ENCODE measurements at regions not wholly inside any gene's neighbourhood (a gene's known extent, or its start where the extent isn't known, plus 50 kb on each side); places are given as distances from the start of the nearest gene placed in this dataset.

DNA sequence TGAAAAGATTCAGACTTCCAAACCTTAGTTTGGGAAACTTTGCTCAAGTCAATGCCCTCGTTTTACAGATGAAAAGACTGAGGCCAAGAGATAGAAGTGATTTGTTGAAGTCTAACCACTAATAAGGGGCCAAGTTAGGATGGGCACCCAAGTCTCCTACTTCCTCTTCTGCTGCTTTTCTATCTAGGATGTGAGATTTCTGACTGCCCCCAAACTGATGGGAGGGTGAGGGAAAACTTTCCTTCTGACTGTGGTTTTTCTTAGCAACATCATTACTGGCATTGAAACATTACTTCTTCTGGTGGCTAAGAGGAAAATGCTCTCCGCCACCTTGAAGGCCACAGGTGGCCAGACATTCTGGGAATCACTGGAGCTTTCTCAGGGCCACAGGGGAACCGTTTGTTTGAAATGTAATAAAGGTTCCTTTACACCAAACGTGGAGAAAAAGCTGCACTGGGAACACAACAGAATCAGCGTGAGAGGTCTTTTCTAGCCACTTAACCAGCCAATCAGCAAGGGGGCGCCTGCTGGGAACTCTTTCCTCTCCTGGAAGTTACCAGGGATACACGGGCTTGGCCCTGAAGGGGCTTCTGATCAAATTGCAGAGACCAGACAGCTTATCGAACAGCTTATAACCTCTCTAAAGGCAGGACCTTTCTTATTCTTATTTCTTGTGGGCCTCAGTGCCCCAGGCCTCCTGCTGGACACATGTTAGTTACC, 115.9 kb upstream of the TEX13D start:
- Histone ChIP-seq H3K27me3 (ENCODE audit: insufficient read depth, low read length, poor library complexity) (no peaks in the 10 kb centered on the region), H4K20me1 (ENCODE audit: insufficient read depth, low read length) (no peaks in the 10 kb centered on the region), H3K4me3 (ENCODE audit: low read depth in 1 of 2, low read length in 2 of 2) (peak overlapping the region in 1 of 2 experiments; percentile 46; a peak in 2 of 4 replicates), H3K9me3 (ENCODE audit: insufficient read depth, low read length, severe bottlenecking) (no peaks in the 10 kb centered on the region), H2AFZ (ENCODE audit: low read depth, low read length) (peak overlapping the region; percentile 36; the same call in 1 of the 2 replicates), H3K9ac (ENCODE audit: low read depth, low read length) (peak overlapping the region; percentile 71), H3K36me3 (ENCODE audit: insufficient read depth, low read length) (no peaks in the 10 kb centered on the region), H3K4me1 (ENCODE audit: insufficient read depth, low read length) (peaks cover 93% of the 10 kb centered on the region), H3K27ac (ENCODE audit: low read length) (peak overlapping the region; percentile 99), H3K4me2 (ENCODE audit: insufficient read depth, low read length) (peak overlapping the region; percentile 80), H3K79me2 (ENCODE audit: insufficient read depth, low read length) (no peaks in the 10 kb centered on the region)
- peak; percentile 66 for DNase-seq
- no peak for ATAC-seq (ENCODE audit: insufficient read depth, low read depth)
- TF ChIP-seq EZH2 (IDR thresholded peaks at IDR 0.05; ENCODE audit: borderline replicate concordance, low read depth, low read length, severe bottlenecking): no peak
- TF ChIP-seq, protein P1, sequence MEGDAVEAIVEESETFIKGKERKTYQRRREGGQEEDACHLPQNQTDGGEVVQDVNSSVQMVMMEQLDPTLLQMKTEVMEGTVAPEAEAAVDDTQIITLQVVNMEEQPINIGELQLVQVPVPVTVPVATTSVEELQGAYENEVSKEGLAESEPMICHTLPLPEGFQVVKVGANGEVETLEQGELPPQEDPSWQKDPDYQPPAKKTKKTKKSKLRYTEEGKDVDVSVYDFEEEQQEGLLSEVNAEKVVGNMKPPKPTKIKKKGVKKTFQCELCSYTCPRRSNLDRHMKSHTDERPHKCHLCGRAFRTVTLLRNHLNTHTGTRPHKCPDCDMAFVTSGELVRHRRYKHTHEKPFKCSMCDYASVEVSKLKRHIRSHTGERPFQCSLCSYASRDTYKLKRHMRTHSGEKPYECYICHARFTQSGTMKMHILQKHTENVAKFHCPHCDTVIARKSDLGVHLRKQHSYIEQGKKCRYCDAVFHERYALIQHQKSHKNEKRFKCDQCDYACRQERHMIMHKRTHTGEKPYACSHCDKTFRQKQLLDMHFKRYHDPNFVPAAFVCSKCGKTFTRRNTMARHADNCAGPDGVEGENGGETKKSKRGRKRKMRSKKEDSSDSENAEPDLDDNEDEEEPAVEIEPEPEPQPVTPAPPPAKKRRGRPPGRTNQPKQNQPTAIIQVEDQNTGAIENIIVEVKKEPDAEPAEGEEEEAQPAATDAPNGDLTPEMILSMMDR (IDR thresholded peaks at IDR 0.05; ENCODE audit: borderline replicate concordance, extremely low read depth, low read length, poor library complexity, severe bottlenecking): peak; percentile 23

DNA sequence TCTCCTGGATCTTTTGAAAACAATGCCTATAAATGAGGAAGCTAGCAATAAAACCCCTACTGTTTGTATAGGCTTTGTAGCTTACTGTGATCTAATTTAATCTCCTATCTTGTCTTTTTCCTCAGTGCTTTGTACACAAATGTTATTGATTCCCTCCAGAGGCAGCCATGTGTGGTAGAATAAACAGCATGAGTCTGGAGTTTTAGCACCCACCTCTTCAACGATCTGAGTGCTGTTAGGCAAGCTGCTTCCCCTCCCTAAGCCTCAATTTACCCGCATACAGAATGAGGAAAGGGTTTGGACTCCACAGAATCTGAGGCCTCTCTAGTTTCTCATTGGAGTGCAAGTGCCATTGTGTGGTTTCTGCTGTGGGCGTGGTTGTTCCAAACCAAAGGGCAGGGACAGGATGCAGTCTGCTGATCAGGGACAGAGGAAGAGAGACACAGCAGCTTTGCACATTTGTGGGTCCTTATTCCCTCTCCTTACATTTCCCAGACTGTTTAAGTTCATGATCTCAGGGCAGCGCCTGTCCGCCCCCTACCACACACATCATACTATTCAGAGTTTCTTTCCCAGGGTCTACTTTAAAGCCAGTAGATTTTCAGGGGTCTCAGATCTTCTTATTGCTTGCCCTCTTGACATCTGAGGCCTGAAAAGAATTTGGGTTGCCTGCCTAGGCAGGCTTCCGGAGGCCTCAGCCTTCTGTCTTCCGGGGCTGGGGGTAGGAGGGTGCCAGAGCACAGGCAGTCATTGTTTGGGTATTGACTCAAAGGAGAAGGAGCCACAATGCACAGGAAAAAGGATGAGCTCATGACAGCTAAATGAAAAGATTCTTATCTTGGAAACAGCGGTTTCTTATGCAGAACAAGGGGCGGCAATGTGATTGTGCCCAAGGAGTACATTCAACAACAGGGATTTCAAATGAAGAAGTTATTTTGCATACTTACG, 114.9 kb upstream of the TEX13D start:
- H2AFZ ChIP-seq (ENCODE audit: low read depth, low read length): peak overlapping the region; percentile 56; the same call in 1 of the 2 replicates
- no peaks in the 10 kb centered on the region for H3K36me3 ChIP-seq (ENCODE audit: insufficient read depth, low read length)
- TF ChIP-seq, protein P1 (IDR thresholded peaks at IDR 0.05; ENCODE audit: borderline replicate concordance, extremely low read depth, low read length, poor library complexity, severe bottlenecking): no peak
- TF ChIP-seq EZH2 (IDR thresholded peaks at IDR 0.05; ENCODE audit: borderline replicate concordance, low read depth, low read length, severe bottlenecking): no peak
- H3K79me2 ChIP-seq (ENCODE audit: insufficient read depth, low read length): no peaks in the 10 kb centered on the region
- H3K9ac ChIP-seq (ENCODE audit: low read depth, low read length): peak overlapping the region; percentile 71
- DNase-seq (peak; percentile 86), ATAC-seq (ENCODE audit: insufficient read depth, low read depth) (peak; percentile 83)
- no peaks in the 10 kb centered on the region for H4K20me1 ChIP-seq (ENCODE audit: insufficient read depth, low read length)
- H3K27me3 ChIP-seq (ENCODE audit: insufficient read depth, low read length, poor library complexity): no peaks in the 10 kb centered on the region
- peaks cover 83% of the 10 kb centered on the region for H3K4me1 ChIP-seq (ENCODE audit: insufficient read depth, low read length)
- H3K4me3 ChIP-seq (ENCODE audit: low read depth in 1 of 2, low read length in 2 of 2): peak overlapping the region in 1 of 2 experiments; percentile 51; a peak in 2 of 4 replicates
- H3K9me3 ChIP-seq (ENCODE audit: insufficient read depth, low read length, severe bottlenecking): no peaks in the 10 kb centered on the region
- H3K27ac ChIP-seq (ENCODE audit: low read length): peak overlapping the region; percentile 99
- peak overlapping the region; percentile 80 for H3K4me2 ChIP-seq (ENCODE audit: insufficient read depth, low read length)

GRCh38 chrX:124223524-124223923, 108.9 kb upstream of the TEX13D start:
- Histone ChIP-seq H3K9me3 (ENCODE audit: insufficient read depth, low read length, severe bottlenecking) (no peaks in the 10 kb centered on the region), H3K79me2 (ENCODE audit: insufficient read depth, low read length) (no peaks in the 10 kb centered on the region), H3K4me1 (ENCODE audit: insufficient read depth, low read length) (peaks cover 48% of the 10 kb centered on the region), H3K27ac (ENCODE audit: low read length) (0 out of 2 replicates have a peak overlapping the region, but pooled peaks have one; percentile 36), H3K36me3 (ENCODE audit: insufficient read depth, low read length) (no peaks in the 10 kb centered on the region), H2AFZ (ENCODE audit: low read depth, low read length) (peak overlapping the region; percentile 49; the same call in 1 of the 2 replicates), H3K27me3 (ENCODE audit: insufficient read depth, low read length, poor library complexity) (no peaks in the 10 kb centered on the region), H3K4me3 (ENCODE audit: low read depth in 1 of 2, low read length in 2 of 2) (no peak overlapping the region), H3K9ac (ENCODE audit: low read depth, low read length) (no peak overlapping the region), H3K4me2 (ENCODE audit: insufficient read depth, low read length) (no peak overlapping the region), H4K20me1 (ENCODE audit: insufficient read depth, low read length) (no peaks in the 10 kb centered on the region)
- TF ChIP-seq EZH2 (IDR thresholded peaks at IDR 0.05; ENCODE audit: borderline replicate concordance, low read depth, low read length, severe bottlenecking): no peak
- TF ChIP-seq, protein P1 (IDR thresholded peaks at IDR 0.05; ENCODE audit: borderline replicate concordance, extremely low read depth, low read length, poor library complexity, severe bottlenecking): peak; percentile 20
- DNase-seq (no peak), ATAC-seq (ENCODE audit: insufficient read depth, low read depth) (peak; percentile 27; the same call in 1 of the 3 replicates)
